Effector memory CD4-positive, alpha-beta T cell (primary cell): ENCODE measurements at regions not wholly inside any gene's neighbourhood (a gene's known extent, or its start where the extent isn't known, plus 50 kb on each side); places are given as distances from the start of the nearest gene placed in this dataset.

Experiments used
- DNase-seq, 3 donors: peaks; one replicate each; pipeline ENCODE4 v3.0.0-alpha.2; 2020
- H3K27ac ChIP-seq: 2 replicates; pipeline ENCODE4 v1.7.0; 2013; ENCODE audit warnings: mild to moderate bottlenecking, low read length, moderate library complexity; ENCODE audit not compliant: insufficient read depth, poor library complexity, severe bottlenecking
- H3K27me3 ChIP-seq: replicated peaks from 2 replicates; pipeline ENCODE4 v1.7.0; 2013; ENCODE audit warnings: mild to moderate bottlenecking, low read length; ENCODE audit not compliant: insufficient read depth, control insufficient read depth, poor library complexity, severe bottlenecking
- H3K36me3 ChIP-seq: 2 replicates; pipeline ENCODE4 v1.7.0; 2013; ENCODE audit warnings: mild to moderate bottlenecking, low read length, moderate library complexity; ENCODE audit not compliant: control insufficient read depth, insufficient read depth
- H3K4me1 ChIP-seq: 2 replicates; pipeline ENCODE4 v1.7.0; 2013; ENCODE audit warnings: low read length, mild to moderate bottlenecking; ENCODE audit not compliant: control insufficient read depth, insufficient read depth, poor library complexity, severe bottlenecking
- H3K4me3 ChIP-seq: 2 replicates; pipeline ENCODE4 v1.7.0; 2013; ENCODE audit warnings: low read length, low read depth, mild to moderate bottlenecking; ENCODE audit not compliant: insufficient read depth, poor library complexity, severe bottlenecking
- H3K9me3 ChIP-seq: 2 replicates; pipeline ENCODE4 v1.7.0; 2013; ENCODE audit warnings: mild to moderate bottlenecking, low read length, moderate library complexity; ENCODE audit not compliant: control insufficient read depth

DNA sequence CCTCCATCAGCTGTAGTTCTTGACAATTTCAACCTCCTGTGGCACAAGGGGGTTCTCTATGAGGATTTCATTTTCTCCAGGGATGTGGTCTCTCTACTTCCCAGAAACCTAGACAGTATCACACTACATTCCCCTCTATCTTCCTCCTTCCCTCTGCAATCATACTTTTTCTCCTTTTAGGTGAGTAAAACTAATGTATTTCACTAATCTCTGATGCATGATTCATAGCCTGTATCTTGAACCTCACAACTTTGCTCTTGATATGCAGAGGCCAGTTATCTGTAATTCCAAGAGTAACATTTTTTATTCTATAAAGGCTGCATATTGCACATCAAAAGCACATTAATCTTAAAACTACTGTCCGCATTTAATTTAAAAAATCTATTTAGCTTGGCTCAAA lies 449.6 kb downstream of the RFPL4B start:
- H3K27ac ChIP-seq: no peak overlapping the region
- H3K9me3 ChIP-seq: no peaks in the 10 kb centered on the region
- no peaks in the 10 kb centered on the region for H3K27me3 ChIP-seq
- no peaks in the 10 kb centered on the region for H3K36me3 ChIP-seq
- H3K4me1 ChIP-seq: no peaks in the 10 kb centered on the region
- H3K4me3 ChIP-seq: no peak overlapping the region
- DNase-seq: no peak

DNA sequence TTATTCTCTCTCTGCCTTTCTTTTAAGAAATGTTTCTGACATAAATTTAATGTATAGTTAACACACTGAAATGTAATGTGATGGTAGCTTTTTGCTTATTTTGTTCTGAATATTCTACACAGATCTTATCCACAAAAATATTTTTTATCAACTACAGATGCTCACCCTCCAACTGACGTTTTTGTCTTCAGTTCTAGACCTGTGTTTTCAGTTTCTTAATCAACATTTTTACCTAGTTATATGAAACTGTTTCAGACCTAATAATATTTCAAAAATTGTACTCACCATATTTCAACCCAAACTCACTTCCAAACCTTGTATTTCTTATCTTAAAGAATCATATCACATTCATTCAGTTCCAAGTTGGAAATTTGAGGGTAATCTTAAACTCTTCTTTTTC lies 452.8 kb downstream of the RFPL4B start:
- no peak overlapping the region for H3K4me3 ChIP-seq
- DNase-seq: no peak
- no peaks in the 10 kb centered on the region for H3K27me3 ChIP-seq
- H3K27ac ChIP-seq: no peak overlapping the region
- H3K4me1 ChIP-seq: no peaks in the 10 kb centered on the region
- H3K9me3 ChIP-seq: no peaks in the 10 kb centered on the region
- H3K36me3 ChIP-seq: no peaks in the 10 kb centered on the region

DNA sequence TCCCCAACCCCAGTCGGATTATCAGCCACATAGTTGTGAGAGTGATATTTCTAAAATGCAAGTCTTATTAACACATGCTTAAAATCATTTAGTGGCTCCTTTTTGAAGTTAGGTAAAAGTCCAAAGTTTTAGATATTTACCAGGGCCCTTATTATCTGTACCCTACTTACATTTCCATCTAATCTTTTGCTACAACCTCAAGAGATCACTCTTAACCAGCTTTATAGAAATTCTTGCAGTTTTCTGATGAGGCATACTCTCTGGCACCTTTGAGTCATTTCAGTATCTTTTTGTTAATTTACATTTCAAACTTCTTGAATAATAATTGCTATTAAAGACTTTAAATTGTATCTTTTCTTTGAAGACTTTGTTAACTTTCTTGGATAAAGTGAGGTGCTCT lies 453.3 kb downstream of the RFPL4B start:
- H3K36me3 ChIP-seq: no peaks in the 10 kb centered on the region
- no peaks in the 10 kb centered on the region for H3K27me3 ChIP-seq
- H3K4me1 ChIP-seq: no peaks in the 10 kb centered on the region
- no peak for DNase-seq
- H3K9me3 ChIP-seq: no peaks in the 10 kb centered on the region
- no peak overlapping the region for H3K4me3 ChIP-seq
- no peak overlapping the region for H3K27ac ChIP-seq

DNA sequence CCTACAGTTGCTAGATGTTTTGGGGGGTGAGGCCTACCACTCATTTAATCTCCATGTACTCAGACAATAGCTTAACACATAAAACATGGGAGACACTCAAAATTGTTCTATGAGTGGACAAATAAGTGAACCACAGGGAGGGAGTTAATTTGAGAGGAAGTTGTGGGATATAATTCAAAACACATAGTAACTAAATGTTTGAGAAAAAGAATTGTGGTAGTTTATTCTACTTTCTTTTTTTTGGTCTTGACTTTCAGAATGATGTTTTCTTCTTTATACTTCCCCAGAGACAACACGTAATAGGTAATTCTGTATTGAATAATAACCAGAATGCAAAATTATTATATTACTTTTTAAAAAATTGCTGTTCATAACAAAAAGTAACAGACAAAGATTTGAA lies 453.8 kb downstream of the RFPL4B start:
- H3K27me3 ChIP-seq: no peaks in the 10 kb centered on the region
- H3K27ac ChIP-seq: no peak overlapping the region
- H3K4me3 ChIP-seq: no peak overlapping the region
- no peaks in the 10 kb centered on the region for H3K4me1 ChIP-seq
- no peaks in the 10 kb centered on the region for H3K9me3 ChIP-seq
- H3K36me3 ChIP-seq: no peaks in the 10 kb centered on the region
- no peak for DNase-seq

DNA sequence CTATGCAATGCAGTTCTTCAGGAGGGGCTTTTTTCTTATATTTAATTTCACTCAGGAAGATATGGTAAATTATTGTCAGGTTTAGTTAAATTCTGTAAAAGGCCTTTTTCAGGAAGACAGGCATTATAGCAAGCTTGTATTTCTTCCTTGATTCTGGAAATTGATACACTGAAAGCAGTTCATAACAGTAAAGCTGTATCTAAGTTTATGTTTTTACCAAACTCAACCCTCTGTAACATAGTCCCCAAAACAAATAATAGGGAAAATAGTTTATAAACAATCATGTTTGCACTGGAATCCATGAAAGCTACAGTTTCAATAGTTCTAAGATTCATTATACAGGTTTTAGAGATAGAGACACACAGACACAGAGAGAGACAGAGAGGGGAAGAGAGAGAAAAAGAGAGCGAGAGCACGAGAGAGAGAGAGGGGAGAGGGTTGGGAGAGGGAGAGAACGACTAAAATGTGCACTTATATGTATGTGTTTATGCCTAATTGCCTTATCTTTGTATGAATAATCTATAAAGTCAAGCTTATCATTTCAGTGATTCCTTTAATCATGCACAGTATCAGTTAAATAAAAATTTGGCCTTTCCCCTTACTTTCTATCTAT lies 454.4 kb downstream of the RFPL4B start:
- Histone ChIP-seq H3K4me3 (no peak overlapping the region), H3K27me3 (no peaks in the 10 kb centered on the region), H3K4me1 (no peaks in the 10 kb centered on the region), H3K27ac (no peak overlapping the region), H3K36me3 (no peaks in the 10 kb centered on the region), H3K9me3 (no peaks in the 10 kb centered on the region)
- DNase-seq: no peak

DNA sequence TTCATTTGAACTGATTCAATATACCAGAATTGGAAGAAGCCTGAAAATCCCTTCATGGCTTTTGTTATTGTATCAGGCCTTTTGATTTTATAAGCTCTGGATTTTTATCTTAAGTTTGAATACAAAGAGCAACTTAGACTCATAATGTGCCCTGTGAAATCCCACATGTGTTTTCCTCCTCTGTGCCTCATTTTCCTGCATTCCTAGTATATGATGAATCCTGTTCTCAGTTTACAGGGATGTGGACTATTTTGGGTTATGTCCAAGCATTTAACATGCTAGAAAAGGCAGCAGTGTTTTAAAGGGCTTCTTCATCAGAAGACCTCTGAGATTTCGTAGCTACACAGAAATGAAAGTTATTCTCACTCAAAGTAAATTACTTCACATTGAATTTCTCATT lies 455.0 kb downstream of the RFPL4B start:
- Histone ChIP-seq H3K4me3 (no peak overlapping the region), H3K27ac (no peak overlapping the region), H3K27me3 (no peaks in the 10 kb centered on the region), H3K4me1 (no peaks in the 10 kb centered on the region), H3K36me3 (no peaks in the 10 kb centered on the region), H3K9me3 (no peaks in the 10 kb centered on the region)
- DNase-seq: no peak

DNA sequence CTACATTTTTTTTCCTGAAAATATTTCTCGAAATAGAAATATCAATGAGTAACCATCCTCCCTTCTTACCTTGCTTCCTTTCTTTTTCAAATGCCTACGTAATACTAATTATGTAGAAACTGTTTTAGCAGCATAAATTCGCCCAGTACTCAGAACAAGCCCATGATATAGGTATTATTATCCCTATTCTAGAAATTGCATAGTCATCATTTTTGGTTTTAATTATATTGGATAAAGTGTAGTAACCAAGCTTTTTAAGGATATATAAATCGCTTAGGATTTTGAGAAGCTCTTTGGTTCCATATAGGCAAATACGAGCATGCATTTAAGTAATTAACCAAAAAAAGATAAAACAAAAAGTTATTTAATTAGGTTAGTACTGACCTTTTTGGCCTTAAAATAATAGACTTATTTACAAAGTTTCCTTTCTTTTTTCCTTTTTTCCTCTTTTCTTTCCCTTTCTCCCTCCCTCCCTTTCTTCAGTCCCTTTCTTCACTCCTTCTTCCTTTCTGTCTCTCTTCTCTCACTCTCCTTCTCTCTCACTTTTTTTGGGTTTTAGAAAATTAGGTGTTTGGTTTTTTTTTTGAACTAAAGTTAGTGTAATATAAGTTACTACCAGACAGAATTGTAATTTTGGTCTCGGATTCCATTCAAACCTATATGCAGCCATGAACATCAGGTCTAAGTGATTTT lies 457.7 kb downstream of the RFPL4B start:
- DNase-seq: no peak
- H3K36me3 ChIP-seq: no peaks in the 10 kb centered on the region
- H3K4me3 ChIP-seq: no peak overlapping the region
- H3K4me1 ChIP-seq: no peaks in the 10 kb centered on the region
- H3K9me3 ChIP-seq: no peaks in the 10 kb centered on the region
- H3K27ac ChIP-seq: no peak overlapping the region
- no peaks in the 10 kb centered on the region for H3K27me3 ChIP-seq

DNA sequence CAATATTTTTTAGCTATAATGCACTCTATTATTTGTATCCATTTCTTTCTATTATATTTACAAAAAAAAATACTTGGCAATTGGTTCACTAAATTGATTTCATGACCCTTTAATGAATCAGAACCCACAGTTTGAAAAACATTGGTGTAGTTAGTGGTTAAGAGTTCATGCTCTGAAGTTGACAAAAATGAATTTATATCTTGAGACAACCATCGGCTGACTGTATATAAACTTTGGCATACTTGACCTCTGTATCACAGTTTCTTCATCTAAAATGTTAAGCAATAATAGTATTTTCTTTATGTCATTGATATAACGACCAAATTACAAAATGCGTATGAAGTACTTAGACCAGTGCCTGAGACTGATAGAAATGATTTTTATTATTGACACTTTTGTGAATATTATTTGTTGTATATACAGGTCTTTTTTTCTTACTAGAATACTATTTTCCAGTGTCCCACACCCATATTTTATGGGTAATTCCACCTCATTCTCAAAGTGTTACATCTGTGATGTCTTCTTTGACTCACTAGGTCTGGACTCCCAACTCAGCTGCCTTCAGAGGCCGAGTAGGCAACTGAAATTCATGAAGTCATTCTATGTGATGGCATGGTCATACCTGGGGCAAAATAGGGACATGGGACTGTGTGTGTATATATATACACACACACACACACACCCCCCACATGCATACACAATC lies 459.2 kb downstream of the RFPL4B start:
- no peaks in the 10 kb centered on the region for H3K9me3 ChIP-seq
- no peaks in the 10 kb centered on the region for H3K4me1 ChIP-seq
- DNase-seq: no peak
- H3K27me3 ChIP-seq: no peaks in the 10 kb centered on the region
- H3K27ac ChIP-seq: no peak overlapping the region
- no peaks in the 10 kb centered on the region for H3K36me3 ChIP-seq
- no peak overlapping the region for H3K4me3 ChIP-seq

DNA sequence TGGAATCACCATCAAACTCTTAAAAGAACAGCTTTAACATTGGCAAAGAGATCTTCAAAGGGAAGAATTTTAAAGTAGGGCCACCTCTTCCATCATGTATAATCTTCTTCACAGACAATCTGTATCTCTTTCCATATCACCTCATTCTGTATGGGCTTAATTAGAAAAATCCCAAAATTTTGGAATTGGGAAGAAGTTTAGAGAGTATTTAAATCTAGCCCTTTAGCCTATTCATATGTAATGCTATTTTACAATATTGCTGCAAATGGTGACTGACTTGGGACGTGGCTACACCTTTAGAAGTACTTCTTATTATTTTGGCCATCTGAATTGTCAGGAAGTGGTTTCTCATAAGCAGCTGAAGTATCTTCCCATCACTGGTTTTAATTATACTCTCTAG lies 474.3 kb downstream of the RFPL4B start:
- Histone ChIP-seq H3K9me3 (no peaks in the 10 kb centered on the region), H3K4me3 (no peak overlapping the region), H3K36me3 (no peaks in the 10 kb centered on the region), H3K27ac (no peak overlapping the region), H3K27me3 (no peaks in the 10 kb centered on the region), H3K4me1 (no peaks in the 10 kb centered on the region)
- no peak for DNase-seq

DNA sequence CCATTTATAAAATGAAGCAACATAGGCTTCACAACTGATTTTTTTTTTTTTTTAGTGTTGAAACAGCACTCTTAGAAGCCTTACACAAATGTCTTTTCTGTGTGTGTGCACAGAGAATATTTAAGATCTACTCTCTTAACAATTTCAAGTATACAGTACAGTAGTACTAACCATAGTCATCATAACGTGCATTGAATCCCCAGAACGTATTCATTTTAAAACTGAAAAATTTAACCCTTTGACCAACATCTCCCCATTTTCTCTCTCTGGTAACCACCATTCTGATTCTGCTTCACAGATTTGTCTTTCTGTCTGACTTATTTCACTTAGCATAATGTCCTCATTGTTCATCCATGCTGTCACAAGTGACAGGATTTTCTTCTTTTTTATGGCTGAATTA lies 475.6 kb downstream of the RFPL4B start:
- Histone ChIP-seq H3K4me3 (no peak overlapping the region), H3K4me1 (no peaks in the 10 kb centered on the region), H3K27me3 (no peaks in the 10 kb centered on the region), H3K36me3 (no peaks in the 10 kb centered on the region), H3K9me3 (no peaks in the 10 kb centered on the region), H3K27ac (no peak overlapping the region)
- DNase-seq: no peak
